HFF-Myc (cell line): ENCODE measurements at regions not wholly inside any gene's neighbourhood (a gene's known extent, or its start where the extent isn't known, plus 50 kb on each side); places are given as distances from the start of the nearest gene placed in this dataset.

ENCODE experiments used
- DNase-seq: peaks from one replicate; pipeline ENCODE4 v3.0.0-alpha.2; 2011; ENCODE audit warnings: low read depth; ENCODE audit errors: extremely low read depth
- H3K4me3 ChIP-seq: replicated peaks from 2 replicates; pipeline ENCODE4 v1.5.1; 2011; ENCODE audit warnings: low read depth, mild to moderate bottlenecking, control low read depth, low read length
- TF ChIP-seq, protein P1 (sequence below): IDR thresholded peaks from 2 replicates; pipeline ENCODE4 v1.5.1; 2012; ENCODE audit warnings: mild to moderate bottlenecking, low read depth, low read length, control low read depth; ENCODE audit errors: missing control alignments

DNA sequence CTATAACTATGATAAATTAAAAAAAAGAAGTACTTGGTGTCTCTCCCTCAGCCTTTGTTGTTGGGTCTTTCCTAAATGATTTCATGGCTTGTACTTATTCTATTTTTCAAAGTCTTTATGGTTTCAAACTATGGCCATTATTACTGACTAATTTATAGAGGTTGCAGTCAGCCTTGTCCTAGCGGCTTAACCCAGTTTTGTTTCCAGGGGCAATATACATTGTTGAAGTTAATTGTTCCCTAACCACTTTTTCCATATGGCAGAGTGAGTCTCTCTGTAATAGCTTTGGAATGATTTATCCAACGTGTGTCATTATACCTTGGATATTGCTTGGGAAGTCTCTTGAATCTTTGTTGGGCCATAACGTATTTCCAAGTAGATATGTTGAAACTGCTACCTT lies 408.8 kb downstream of the HRH4 start:
- DNase-seq = no peak
- H3K4me3 ChIP-seq = no peak overlapping the region
- TF ChIP-seq, protein P1, sequence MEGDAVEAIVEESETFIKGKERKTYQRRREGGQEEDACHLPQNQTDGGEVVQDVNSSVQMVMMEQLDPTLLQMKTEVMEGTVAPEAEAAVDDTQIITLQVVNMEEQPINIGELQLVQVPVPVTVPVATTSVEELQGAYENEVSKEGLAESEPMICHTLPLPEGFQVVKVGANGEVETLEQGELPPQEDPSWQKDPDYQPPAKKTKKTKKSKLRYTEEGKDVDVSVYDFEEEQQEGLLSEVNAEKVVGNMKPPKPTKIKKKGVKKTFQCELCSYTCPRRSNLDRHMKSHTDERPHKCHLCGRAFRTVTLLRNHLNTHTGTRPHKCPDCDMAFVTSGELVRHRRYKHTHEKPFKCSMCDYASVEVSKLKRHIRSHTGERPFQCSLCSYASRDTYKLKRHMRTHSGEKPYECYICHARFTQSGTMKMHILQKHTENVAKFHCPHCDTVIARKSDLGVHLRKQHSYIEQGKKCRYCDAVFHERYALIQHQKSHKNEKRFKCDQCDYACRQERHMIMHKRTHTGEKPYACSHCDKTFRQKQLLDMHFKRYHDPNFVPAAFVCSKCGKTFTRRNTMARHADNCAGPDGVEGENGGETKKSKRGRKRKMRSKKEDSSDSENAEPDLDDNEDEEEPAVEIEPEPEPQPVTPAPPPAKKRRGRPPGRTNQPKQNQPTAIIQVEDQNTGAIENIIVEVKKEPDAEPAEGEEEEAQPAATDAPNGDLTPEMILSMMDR = no peak

DNA sequence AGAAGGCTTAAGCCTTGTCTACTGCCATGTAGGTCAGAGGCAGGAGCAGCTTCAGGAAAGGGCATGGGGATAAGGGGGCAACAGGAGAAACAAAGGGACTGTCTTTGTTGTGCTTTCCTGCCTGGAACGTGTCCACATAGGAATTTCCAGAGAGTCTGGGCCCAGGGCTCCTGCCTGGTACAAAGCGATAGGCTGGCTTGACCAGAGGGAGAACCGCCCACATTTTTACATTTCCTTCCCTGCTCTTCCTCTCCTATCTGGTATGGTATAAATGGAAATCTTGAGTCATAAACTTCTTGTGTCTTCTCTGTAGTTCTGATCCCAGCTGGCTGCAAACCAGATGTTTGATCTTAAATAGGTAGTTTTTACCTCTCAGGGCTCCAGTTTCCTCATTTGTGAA lies 414.8 kb downstream of the HRH4 start:
- TF ChIP-seq, protein P1 = no peak
- DNase-seq = no peak
- H3K4me3 ChIP-seq = no peak overlapping the region

DNA sequence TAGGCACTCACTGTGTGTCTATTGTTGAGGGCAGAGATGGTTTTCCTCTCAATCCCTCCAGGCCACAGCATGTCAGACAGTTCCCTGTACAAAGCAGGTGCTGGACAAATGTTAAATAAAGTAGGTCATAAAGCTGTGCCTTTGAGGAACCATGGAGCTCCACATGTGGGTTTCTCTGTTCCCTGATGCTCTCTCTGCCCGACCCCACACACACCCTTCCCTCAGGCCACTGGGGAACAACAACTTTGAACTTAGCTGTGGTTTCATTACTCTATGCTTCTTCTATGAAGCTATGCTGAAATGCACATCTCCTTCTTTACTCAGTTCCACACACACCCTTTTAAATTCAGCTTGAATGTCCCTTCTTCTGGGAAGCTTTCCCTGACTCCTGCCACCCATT lies 415.3 kb downstream of the HRH4 start:
- TF ChIP-seq, protein P1 = no peak
- no peak for DNase-seq
- H3K4me3 ChIP-seq = no peak overlapping the region

DNA sequence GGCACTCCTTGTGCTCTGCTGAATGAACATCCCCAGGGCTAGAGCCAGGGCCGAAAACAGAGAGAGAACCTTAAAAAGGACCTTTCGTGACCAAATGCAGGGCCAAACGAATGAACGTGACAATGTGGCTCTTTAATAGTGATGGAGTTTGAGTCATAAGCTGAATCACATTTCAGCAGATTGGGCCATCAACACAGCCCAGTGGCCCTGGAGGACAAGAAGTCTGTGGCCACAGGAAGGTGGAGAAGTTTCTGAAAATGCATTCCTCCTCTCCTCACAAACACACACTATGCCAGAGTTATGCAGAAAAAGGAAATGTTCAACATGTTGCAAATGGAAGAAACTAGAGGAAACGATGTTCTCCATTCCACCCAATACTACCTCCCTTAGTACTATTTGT lies 415.8 kb downstream of the HRH4 start:
- TF ChIP-seq, protein P1 = no peak
- DNase-seq = no peak
- H3K4me3 ChIP-seq = no peak overlapping the region

DNA sequence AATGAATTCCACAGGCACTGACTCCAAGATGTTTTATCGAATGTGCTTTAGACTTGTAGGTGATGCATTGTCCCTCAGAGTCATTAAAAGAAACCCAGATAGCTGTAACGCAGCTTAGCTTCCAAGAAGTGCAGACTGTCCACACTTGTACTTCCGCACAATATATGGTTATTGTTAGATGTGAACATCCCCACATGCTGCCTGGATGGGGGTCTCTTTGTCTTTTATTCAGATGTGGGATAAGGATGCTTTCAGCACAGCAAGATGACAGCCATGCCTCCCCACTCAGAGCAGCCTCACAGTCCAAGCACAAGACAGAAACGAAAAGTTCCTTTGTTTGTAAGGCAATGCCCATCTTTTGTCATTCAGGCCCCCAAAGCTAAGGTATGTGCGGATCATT lies 416.6 kb downstream of the HRH4 start:
- H3K4me3 ChIP-seq = no peak overlapping the region
- no peak for DNase-seq
- TF ChIP-seq, protein P1 = no peak

DNA sequence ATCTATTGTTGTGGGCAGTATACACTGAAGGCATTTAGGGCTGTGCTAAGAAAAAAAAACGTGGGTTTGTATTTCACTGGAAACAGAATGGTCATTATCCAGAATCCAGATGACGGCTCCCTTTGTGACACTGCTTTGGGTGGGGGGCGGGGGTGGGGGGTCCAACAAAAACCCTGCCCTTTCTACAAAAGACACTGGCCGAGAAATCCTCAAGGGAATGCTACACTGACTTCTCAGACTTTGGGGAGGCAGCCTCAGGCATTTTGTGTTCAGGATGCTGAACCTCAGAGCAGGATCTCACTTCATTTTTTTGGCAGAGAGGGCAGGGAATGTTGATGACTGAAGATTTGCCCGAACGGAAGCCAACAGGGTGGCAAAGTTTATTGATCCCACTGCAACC lies 417.1 kb downstream of the HRH4 start:
- DNase-seq = no peak
- TF ChIP-seq, protein P1 = no peak
- H3K4me3 ChIP-seq = no peak overlapping the region

DNA sequence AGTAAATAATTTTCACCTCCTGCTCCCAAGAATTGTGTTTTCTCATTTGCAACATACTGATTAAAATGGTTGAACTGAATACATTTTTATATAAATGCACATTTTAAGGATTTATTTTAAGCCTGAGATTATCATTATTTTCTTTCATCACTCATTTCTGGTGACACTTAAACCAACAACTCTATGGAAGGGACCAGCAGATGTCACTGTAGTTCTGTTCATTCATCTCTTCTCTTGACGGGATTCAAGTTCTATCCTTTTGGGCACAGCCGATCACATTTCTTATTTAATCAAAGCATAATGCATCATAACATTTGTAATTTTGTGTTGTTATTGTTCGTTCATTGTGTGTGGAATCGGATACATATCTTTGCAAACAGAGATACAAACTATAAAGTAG lies 417.9 kb downstream of the HRH4 start:
- no peak for DNase-seq
- TF ChIP-seq, protein P1 = peak; percentile 42
- no peak overlapping the region for H3K4me3 ChIP-seq
